HepG2 (cell line): ENCODE measurements at regions not wholly inside any gene's neighbourhood (a gene's known extent, or its start where the extent isn't known, plus 50 kb on each side); places are given as distances from the start of the nearest gene placed in this dataset.

Source experiments
- ATAC-seq: fragments of 200-7000 bp; cut with Tn5 transposase; 3 replicates; pipeline ENCODE4 v1.9.1; 2020; ENCODE audit warnings: mild to moderate bottlenecking, moderate library complexity
- BruUV-seq: library from RNA; stranded (reverse); fragments of 400-500 nt; replicated peaks from 2 replicates; lab custom pipeline; 2021; lab: Mats Ljungman, UMichigan
- CTCF ChIA-PET: fragments of 300-600 bp; formaldehyde crosslinking; extraction: SDS; loops from one replicate; lab custom pipeline; 2021; ENCODE audit warnings: low total read pairs, inconsistent platforms, low intra/inter-chr PET ratio; lab: Yijun Ruan, JAX
- POLR2A ChIA-PET: fragments of 350-600 bp; sonication (Branson Sonifier 250); formaldehyde crosslinking; loops from one replicate; lab custom pipeline; 2020; ENCODE audit warnings: antibody characterized with exemption, inconsistent platforms; lab: Yijun Ruan, JAX
- DNase-seq: peaks from one replicate; pipeline ENCODE4 v3.0.0-alpha.2; 2015; ENCODE audit warnings: low spot score
- FAIRE-seq: peaks from 3 replicates; lab custom pipeline; 2011; peaks lifted over from hg19 to GRCh38; lab: Jason Lieb, UNC
- H2AFZ ChIP-seq: one replicate; pipeline ENCODE4 v1.6.1; 2011; ENCODE audit warnings: low read length, inconsistent platforms
- H3K27ac ChIP-seq: fragments of 300-600 bp; 3 replicates; pipeline ENCODE4 v1.8.0; 2011; ENCODE audit warnings: mixed run types, mild to moderate bottlenecking, mixed read lengths, low read length, inconsistent platforms; ENCODE audit not compliant: insufficient read depth; ENCODE audit errors: extremely low read length
- H3K27me3 ChIP-seq, 2 experiments: fragments of 200-600 bp in 1 of 2; 2 replicates in 1 of 2; 3 replicates in 1 of 2; pipeline versions ENCODE4 v1.6.0 to v1.8.0; 2011; ENCODE audit warnings: low read length in 2 of 2, mild to moderate bottlenecking in 2 of 2, moderate library complexity in 2 of 2, inconsistent platforms in 1 of 2; ENCODE audit not compliant: insufficient read depth in 2 of 2, control insufficient read depth in 1 of 2
- H3K36me3 ChIP-seq, 2 experiments: fragments of 200-600 bp in 1 of 2; replicated peaks in 1 of 2; 2 replicates in 1 of 2; 3 replicates in 1 of 2; pipeline versions ENCODE4 v1.5.1 to v1.8.0; 2011; ENCODE audit warnings: low read length in 2 of 2, inconsistent platforms in 1 of 2; ENCODE audit not compliant: insufficient read depth in 2 of 2, control insufficient read depth in 1 of 2
- H3K4me1 ChIP-seq: 2 replicates; pipeline ENCODE4 v1.5.1; 2012; ENCODE audit warnings: low read length, inconsistent platforms; ENCODE audit not compliant: insufficient read depth
- H3K4me2 ChIP-seq: 2 replicates; pipeline ENCODE4 v1.6.0; 2011; ENCODE audit warnings: low read depth, low read length, inconsistent platforms
- H3K4me3 ChIP-seq, 3 experiments: fragments of 200-600 bp in 1 of 3; sonication (generic), shearing (Covaris generic) in 1 of 3; replicated peaks in 1 of 3; 2 replicates each; pipeline ENCODE4 v1.5.1; 2011 to 2016; ENCODE audit warnings: low read length in 3 of 3, inconsistent platforms in 2 of 3, low read depth in 2 of 3, mild to moderate bottlenecking in 2 of 3, control low read depth in 1 of 3, mixed read lengths in 1 of 3; ENCODE audit not compliant: insufficient read depth in 1 of 3
- H3K79me2 ChIP-seq: one replicate; pipeline ENCODE4 v1.6.1; 2011; ENCODE audit warnings: low read length, inconsistent platforms; ENCODE audit not compliant: insufficient read depth
- H3K9ac ChIP-seq: 2 replicates; pipeline ENCODE4 v1.6.0; 2011; ENCODE audit warnings: mild to moderate bottlenecking, low read depth, low read length, inconsistent platforms; ENCODE audit not compliant: insufficient read depth
- H3K9me3 ChIP-seq: 2 replicates; pipeline ENCODE4 v1.5.1; 2012; ENCODE audit warnings: mild to moderate bottlenecking, low read length
- H4K20me1 ChIP-seq: 2 replicates; pipeline ENCODE4 v1.6.0; 2011; ENCODE audit warnings: inconsistent platforms, mild to moderate bottlenecking, low read length, moderate library complexity; ENCODE audit not compliant: insufficient read depth
- AGO1 ChIP-seq: fragments of 200-400 bp; formaldehyde crosslinking; IDR thresholded peaks from 2 replicates; pipeline ENCODE4 v1.6.1; 2017; ENCODE audit warnings: mild to moderate bottlenecking, low read depth, low read length, moderate library complexity; ENCODE audit not compliant: poor library complexity, severe bottlenecking
- CEBPZ ChIP-seq: IDR thresholded peaks from 2 replicates; pipeline ENCODE4 v1.6.1; 2012; ENCODE audit warnings: low read length, improper control_type of control experiment
- HBP1 ChIP-seq: IDR thresholded peaks from 2 replicates; pipeline ENCODE4 v1.6.1; 2016; ENCODE audit warnings: low read depth, control low read depth
- IRX3 ChIP-seq: sonication (generic); formaldehyde crosslinking; IDR thresholded peaks from 2 replicates; pipeline ENCODE4 v1.8.1; 2023; ENCODE audit warnings: mild to moderate bottlenecking, low read depth, missing genetic modification reagents, borderline replicate concordance
- KLF6 ChIP-seq: IDR thresholded peaks from 2 replicates; pipeline ENCODE4 v1.8.0; 2016; ENCODE audit warnings: missing biosample characterization, missing genetic modification reagents
- KMT2A ChIP-seq: sonication (generic); formaldehyde crosslinking; IDR thresholded peaks from 2 replicates; pipeline ENCODE4 v1.4.0; 2020; ENCODE audit warnings: missing genetic modification reagents
- MXD3 ChIP-seq: IDR thresholded peaks from 2 replicates; pipeline ENCODE4 v1.6.1; 2016; ENCODE audit warnings: mild to moderate bottlenecking, missing biosample characterization, missing genetic modification reagents
- RARG ChIP-seq: sonication (generic); formaldehyde crosslinking; IDR thresholded peaks from 2 replicates; pipeline ENCODE4 v1.4.0; 2020; ENCODE audit warnings: low read depth, mild to moderate bottlenecking, missing genetic modification reagents
- WIZ ChIP-seq: sonication (generic); formaldehyde crosslinking; IDR thresholded peaks from 2 replicates; pipeline ENCODE4 v1.5.1; 2020; ENCODE audit warnings: mild to moderate bottlenecking, missing genetic modification reagents
- ZBTB26 ChIP-seq: IDR thresholded peaks from 2 replicates; pipeline ENCODE4 v1.6.1; 2016; ENCODE audit warnings: missing compliant biosample characterization, missing genetic modification reagents, borderline replicate concordance
- ZC3H13 ChIP-seq: sonication (generic); formaldehyde crosslinking; IDR thresholded peaks from 2 replicates; pipeline ENCODE4 v1.8.1; 2023; ENCODE audit warnings: mild to moderate bottlenecking, missing genetic modification reagents, moderate library complexity
- ZNF180 ChIP-seq: sonication (generic); formaldehyde crosslinking; IDR thresholded peaks from 2 replicates; pipeline ENCODE4 v1.4.0; 2020; ENCODE audit warnings: low read depth, missing genetic modification reagents, borderline replicate concordance
- ZNF253 ChIP-seq: sonication (generic); formaldehyde crosslinking; IDR thresholded peaks from 2 replicates; pipeline ENCODE4 v1.8.0; 2022; ENCODE audit warnings: mild to moderate bottlenecking, missing genetic modification reagents, borderline replicate concordance
- ZNF335 ChIP-seq: sonication (generic); formaldehyde crosslinking; IDR thresholded peaks from 2 replicates; pipeline ENCODE4 v1.4.0; 2020; ENCODE audit warnings: missing genetic modification reagents
- ZNF430 ChIP-seq: sonication (generic); formaldehyde crosslinking; IDR thresholded peaks from 2 replicates; pipeline ENCODE4 v1.9.0; 2021; ENCODE audit warnings: mild to moderate bottlenecking, missing genetic modification reagents
- ZNF792 ChIP-seq: IDR thresholded peaks from 2 replicates; pipeline ENCODE4 v1.6.1; 2016
- WGBS: methylation state at CpG from one replicate; pipeline ENCODE4 v1.1.6; 2017; ENCODE audit warnings: low lambda C conversion rate; 5-methylcytosine and 5-hydroxymethylcytosine counted together
- in situ Hi-C: cut with HindIII; loops from 2 replicates; pipeline ENCODE4 v1.10.0; 2017; ENCODE audit warnings: low pct_unique_long_range_greater_than_20kb; ENCODE audit not compliant: extremely low pct_ligation_motif_present
- intact Hi-C: fragments of 100-400 bp; cut with micrococcal nuclease; formaldehyde crosslinking; loops from one replicate; pipeline ENCODE4 v1.10.0; 2022; ENCODE audit not compliant: unreplicated experiment

GRCh38 chr12:73998894-73999293 is 538.7 kb upstream of the ATXN7L3B start:
- Histone ChIP-seq H2AFZ (no peak overlapping the region), H3K79me2 (no peaks in the 10 kb centered on the region), H3K4me1 (no peaks in the 10 kb centered on the region), H3K36me3 (no peaks in the 10 kb centered on the region), H3K4me3 (no peak overlapping the region), H3K9me3 (no peaks in the 10 kb centered on the region), H4K20me1 (no peaks in the 10 kb centered on the region), H3K9ac (no peak overlapping the region), H3K27me3 (no peaks in the 10 kb centered on the region), H3K4me2 (no peak overlapping the region), H3K27ac (no peak overlapping the region)
- DNase-seq = no peak
- ChIA-PET POLR2A (no interaction called here), CTCF (no interaction called here)
- in situ Hi-C loops (no loop called here), intact Hi-C loops (no loop called here)
- no TSS peak for BruUV-seq
- ATAC-seq = no peak
- 0% methylated on average over 1 of the region's 1 CpG for WGBS
- no peak for FAIRE-seq
- TF ChIP-seq RARG = no peak
- no peak for TF ChIP-seq HBP1 (CRISPR knock-in tag)
- no peak for TF ChIP-seq AGO1
- no peak for TF ChIP-seq ZBTB26 (CRISPR knock-in tag)
- TF ChIP-seq ZNF792 (CRISPR knock-in tag) = no peak
- TF ChIP-seq KMT2A = no peak
- TF ChIP-seq WIZ (CRISPR knock-in tag) = no peak
- TF ChIP-seq IRX3 (CRISPR knock-in tag) = no peak
- no peak for TF ChIP-seq ZC3H13
- TF ChIP-seq KLF6 = no peak
- no peak for TF ChIP-seq ZNF180
- no peak for TF ChIP-seq MXD3 (CRISPR knock-in tag)
- TF ChIP-seq ZNF430 (CRISPR knock-in tag) = no peak
- TF ChIP-seq ZNF335 (CRISPR knock-in tag) = no peak
- TF ChIP-seq CEBPZ = no peak
- TF ChIP-seq ZNF253 (CRISPR knock-in tag) = no peak
